ENCODE measurements at regions not wholly inside any gene's neighbourhood (a gene's known extent, or its start where the extent isn't known, plus 50 kb on each side); places are given as distances from the start of the nearest gene placed in this dataset.
"Not testable (repeated sequence)": the region's sequence is repeated elsewhere in the genome, so short reads cannot be mapped to it uniquely, and the experiment has no call there.

DNA sequence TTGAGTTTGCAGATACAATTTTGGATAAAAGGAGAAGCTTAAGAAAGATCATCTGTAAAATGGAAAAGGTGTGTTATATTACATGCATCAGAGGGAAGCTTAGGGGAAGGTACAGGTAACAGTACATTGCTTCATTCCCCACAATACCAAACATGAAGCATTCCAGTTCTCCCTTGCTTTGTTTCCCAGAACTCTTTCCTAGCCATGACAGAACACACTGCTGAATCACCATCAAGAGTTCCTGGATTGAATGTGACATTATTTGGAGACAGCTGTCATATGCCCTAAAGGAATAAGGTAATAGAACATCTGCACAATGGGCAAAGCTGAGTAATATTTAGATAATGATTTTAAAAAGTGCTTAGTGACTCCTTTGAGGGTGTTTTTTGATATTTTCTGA lies 303.5 kb upstream of the ST8SIA4 start:
- no peak for DNase-seq (ENCODE audit: low read depth)

DNA sequence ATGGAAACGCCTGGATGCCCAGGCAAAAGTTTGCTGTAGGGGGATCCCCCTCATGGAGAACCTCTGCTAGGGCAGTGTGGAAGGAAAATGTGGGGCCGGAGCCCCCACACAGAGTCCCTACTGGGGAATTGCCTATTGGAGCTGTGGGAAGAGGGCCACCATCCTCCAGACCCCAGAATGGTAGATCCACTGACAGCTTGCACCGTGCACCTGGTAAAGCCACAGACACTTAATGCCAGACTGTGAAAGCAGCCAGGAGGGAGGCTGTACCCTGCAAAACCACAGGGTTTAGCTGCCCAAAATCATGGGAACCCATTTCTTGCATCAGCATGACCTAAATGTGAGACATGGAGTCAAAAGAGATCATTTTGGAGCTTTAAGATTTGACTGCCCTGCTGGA lies 302.0 kb upstream of the ST8SIA4 start:
- not testable (repeated sequence) for DNase-seq (ENCODE audit: low read depth)

DNA sequence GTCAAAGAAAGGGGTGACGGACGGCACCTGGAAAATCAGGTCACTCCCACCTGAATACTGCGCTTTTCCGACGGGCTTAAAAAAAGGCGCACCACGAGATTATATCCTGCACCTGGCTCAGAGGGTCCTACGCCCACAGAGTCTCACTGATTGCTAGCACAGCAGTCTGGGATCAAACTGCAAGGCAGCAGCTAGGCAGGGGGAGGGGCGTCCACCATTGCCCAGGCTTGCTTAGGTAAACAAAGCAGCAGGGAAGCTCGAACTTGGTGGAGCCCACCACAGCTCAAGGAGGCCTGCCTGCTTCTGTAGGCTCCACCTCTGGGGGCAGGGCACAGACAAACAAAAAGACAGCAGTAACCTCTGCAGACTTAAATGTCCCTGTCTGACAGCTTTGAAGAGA lies 277.3 kb upstream of the ST8SIA4 start:
- DNase-seq (ENCODE audit: low read depth): not testable (repeated sequence)

DNA sequence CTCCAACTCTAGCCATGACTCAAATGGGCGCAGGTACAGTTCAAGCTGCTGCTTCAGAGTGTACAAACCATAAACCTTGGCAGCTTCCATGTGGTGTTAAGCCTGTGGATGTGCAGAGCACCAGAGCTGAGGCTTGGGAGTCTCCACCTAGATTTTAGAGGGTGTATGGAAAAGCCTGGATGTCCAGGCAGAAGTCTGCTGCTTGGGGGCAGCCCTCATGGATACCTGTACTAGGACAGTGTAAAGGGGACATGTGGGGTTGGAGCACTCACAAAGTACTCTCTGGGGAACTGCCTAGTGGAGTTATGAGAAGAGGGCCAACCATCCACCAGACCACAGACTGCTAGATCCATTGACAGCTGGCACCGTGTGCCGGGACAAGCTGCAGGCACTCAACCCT lies 273.5 kb upstream of the ST8SIA4 start:
- no peak for DNase-seq (ENCODE audit: low read depth)

DNA sequence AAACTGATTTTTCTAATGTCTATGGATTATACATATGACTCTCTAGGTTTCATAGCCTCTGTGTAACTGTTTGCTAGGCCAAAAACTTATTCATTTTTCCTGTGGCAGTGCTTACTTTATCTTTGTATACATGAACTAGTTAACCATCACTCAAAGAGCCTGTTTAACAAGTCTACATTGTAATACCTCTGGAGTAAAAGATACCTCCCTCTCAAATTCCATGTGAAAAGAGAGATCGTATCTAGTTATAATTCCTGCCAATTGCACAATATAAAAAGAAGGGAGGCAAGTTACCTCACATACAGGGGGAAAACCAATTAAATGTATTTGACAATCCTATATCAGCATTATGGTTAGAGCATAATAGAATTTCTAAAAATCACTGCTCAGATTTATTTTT lies 271.9 kb upstream of the ST8SIA4 start:
- DNase-seq (ENCODE audit: low read depth): no peak

DNA sequence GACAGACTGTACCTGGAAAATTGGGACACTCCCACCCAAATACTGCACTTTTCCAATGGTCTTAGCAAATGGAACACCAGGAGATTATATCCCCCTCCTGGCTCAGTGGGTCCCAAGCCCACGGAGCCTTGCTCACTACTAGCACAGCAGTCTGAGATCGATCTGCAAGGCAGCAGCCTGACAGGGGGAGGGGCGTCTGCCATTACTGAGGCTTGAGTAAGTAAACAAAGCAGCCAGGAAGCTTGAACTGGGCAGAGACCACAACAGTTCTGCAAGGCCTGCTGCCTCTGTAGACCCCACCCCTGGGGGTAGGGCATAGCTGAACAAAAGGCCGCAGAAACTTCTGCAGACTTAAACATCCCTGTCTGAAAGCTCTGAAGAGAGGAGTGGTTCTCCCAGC lies 260.0 kb upstream of the ST8SIA4 start:
- no peak for DNase-seq (ENCODE audit: low read depth)

DNA sequence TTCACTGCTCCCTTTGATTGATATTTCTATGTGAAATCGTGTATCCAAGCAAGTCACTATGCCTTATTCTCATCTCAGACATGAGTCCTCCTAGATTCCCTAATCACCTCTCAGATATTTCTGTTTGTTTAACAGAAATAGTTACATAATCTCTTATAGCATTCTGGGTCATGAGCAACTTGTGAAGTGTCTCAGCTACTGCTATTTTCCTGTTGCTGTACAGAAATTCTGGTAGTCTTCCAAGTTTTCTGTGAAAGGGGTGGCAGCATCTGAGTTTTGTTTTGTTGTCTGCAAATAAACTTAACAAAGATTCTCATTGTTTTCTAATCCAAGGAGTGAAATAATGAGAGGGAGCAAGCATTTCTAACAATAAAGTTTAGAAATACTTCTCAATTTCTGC lies 256.9 kb upstream of the ST8SIA4 start:
- DNase-seq (ENCODE audit: low read depth): no peak

DNA sequence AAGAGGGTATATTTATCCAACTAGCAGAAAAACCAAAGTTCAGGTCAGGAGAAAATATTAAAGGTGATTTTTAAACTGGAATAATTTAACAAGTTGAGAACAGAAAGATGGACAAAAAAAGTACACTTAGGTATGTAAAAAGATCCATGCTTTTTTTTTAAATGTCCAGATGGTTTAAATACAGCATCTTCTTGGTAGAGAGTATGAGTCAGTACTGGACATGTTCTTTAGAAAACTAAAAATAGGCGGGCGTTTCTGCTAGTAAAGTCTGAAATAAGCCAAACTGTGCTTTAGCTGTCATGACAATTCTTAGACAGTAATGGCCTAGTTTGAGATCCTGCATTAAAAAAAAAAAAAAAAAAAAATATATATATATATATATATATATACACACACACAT lies 255.9 kb upstream of the ST8SIA4 start:
- no peak for DNase-seq (ENCODE audit: low read depth)

DNA sequence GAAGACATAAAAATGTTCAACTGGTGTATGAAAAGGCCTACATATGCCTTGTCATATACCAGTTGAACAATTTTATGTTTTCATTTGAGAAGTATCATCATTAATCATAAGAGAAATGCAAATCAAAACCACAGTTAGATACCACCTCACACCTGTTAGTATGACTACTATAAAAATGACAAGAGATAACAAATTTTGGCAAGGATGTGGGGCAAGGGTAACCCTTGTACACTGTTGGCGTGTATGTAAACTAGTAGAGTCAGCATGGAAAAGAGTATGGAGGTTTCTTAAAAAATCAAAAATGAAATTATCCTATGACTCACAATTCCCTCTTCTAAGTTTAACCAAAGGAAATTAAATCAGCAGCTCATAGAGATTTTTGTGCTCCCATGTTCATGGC lies 250.4 kb upstream of the ST8SIA4 start:
- DNase-seq (ENCODE audit: low read depth): no peak

DNA sequence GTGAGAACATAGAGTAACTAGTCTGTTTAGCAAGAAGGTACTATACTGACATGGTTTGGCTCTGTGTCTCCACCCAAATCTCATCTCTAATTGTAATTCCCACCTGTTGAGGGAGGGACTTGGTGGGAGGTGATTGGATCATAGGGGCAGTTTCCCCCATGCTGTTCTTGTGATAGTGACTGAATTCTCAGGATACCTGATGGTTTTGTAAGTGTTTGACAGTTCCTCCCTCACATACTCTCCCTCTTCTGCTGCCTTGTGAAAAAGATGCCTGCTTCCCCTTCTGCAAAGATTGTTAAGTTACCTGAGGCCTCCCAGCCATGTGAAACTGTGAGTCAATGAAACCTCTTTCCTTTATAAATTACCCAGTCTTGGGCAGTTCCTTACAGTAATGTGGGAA lies 240.4 kb upstream of the ST8SIA4 start:
- DNase-seq (ENCODE audit: low read depth): no peak

DNA sequence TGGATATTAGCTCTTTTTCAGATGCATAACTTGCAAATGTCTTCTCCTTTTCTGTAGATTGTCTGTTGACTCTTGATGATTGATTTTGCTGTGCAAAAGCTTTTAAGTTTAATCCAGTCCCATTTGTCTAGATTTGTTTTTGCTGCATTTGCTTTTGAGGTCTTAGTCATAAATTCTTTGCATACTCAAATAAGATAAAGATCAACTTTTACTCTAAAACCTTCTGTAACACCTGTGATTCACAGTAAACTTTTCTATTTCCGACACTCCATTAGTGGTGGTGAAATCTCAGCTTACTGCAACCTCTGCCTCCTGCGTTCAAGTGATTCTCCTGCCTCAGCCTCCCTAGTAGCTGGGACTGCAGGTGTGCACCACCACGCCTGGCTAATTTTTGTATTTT lies 239.0 kb upstream of the ST8SIA4 start:
- no peak for DNase-seq (ENCODE audit: low read depth)

DNA sequence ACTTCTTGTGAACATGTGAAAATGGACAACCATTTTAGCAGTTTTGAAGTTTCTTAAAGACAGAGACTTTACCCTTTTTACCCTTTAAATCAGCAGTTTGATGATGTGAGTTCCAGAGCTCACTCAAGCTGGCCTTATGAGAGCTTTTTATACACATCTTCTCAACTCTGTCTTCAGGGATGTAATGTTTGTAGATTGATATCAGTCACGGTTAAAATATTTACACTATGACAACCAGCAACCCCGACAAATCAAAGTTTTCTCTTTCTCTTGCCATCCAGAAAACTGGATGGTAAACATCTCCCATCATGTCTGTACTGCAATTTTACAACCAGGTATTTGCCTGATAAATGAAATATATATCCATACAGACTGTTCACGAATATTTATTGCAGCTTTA lies 233.4 kb upstream of the ST8SIA4 start:
- no peak for DNase-seq (ENCODE audit: low read depth)

DNA sequence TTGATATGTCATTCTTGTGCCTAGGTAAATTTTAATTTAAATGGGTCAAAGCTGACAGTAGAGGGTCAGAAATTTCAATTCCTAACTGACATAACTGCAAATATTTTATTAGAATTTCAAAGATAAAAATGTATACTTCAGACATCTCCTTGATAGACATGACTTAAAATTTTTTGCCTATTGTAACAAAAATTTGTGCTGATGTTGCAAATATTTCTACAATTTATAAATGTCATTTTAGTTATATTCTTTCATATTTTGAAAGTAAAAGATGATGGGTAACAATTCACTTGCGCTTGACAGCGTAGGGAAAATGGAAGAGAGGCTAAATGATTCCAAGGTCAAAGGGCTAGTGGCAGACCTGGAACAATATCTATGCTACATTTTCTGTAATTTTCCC lies 220.3 kb upstream of the ST8SIA4 start:
- DNase-seq (ENCODE audit: low read depth): no peak

DNA sequence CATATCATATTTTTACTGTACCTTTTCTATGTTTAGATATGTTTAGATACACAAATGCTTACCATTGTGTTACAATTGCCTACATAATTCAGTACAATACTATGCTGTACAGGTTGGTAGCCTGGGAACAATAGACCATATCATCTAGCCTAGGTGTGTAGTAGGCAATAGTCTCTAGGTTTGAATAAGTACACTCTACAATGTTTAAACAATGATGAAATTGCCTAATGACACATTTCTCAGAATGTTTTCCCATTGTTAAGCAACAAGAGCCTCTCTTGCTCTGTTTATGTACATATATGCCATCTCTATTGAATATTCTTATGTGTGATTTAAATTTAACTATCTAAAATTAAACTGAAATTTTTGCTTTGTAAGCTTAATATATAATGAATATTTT lies 209.6 kb upstream of the ST8SIA4 start:
- no peak for DNase-seq (ENCODE audit: low read depth)

DNA sequence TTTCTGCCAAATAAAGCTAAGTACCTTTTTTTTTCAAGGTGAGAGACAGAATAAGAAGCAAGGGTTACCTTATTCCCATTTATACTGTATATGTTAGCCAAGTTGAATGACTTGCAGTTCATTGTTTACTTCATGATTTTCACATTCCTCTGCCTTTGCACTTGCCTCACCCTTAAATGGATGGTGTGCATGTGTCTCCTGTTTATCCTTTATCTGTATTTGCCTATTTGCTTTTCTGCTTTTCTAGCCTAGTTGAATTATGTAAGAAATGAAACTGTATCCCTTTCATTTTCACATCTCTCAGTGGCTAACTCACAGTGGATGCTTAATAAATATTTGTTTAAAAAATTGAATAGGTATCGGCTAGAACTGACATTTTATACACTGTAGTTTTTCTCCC lies 200.8 kb upstream of the ST8SIA4 start:
- DNase-seq (ENCODE audit: low read depth): no peak

DNA sequence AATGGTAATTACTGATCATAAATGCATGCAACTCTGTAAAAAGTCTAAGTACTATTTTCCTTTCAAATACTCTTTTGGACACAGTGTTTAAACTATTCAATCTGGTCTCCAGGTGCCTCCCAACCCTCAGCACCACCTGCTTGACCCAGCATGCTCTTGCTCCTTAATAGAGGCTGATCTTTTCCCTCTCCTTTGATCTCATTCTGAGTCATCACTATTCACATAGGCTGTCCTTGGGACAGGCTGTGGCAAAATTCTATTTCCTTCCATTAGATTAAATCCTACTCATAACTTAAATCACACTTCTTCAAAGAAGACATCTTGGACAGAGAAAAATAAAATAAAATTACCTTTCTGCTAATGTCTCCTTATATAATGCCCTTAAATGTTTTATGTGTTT lies 199.4 kb upstream of the ST8SIA4 start:
- DNase-seq (ENCODE audit: low read depth): no peak

DNA sequence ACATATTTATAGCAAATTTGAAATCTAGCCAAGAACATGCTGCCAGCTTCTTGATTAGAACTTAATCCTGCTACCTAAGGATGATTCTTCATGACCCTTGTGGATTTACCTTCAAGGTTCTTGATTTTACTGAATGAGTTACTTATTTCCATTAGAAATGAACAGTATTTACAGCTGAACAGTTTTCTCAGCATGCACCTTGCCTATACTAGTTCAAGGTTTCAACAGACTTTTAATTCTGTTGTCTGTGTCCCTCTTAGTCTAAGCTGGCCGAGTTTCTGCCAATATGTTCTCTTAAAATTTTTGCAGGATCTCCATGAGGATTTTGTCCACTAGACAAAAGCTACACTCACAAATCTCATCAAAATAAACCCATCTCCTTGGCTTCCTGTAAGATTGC lies 188.8 kb upstream of the ST8SIA4 start:
- DNase-seq (ENCODE audit: low read depth): no peak

DNA sequence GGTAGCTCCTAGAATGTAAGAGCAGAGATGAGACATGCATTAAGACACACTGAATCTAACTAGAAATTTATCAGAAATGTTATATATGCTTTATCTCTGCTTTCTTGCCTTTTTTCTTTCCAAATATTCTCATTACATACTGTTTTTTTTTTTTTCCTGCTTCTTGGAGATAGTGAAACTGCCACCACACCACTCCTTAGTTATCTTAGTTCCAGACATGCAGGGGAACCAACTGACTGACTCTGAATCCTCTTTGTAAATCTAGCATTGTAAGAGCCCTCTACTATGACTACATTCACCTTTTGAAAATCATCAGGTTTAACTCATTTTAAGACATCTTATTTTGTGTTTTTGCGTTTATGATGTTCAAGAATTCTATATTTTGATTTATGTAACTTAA lies 181.3 kb upstream of the ST8SIA4 start:
- no peak for DNase-seq (ENCODE audit: low read depth)

DNA sequence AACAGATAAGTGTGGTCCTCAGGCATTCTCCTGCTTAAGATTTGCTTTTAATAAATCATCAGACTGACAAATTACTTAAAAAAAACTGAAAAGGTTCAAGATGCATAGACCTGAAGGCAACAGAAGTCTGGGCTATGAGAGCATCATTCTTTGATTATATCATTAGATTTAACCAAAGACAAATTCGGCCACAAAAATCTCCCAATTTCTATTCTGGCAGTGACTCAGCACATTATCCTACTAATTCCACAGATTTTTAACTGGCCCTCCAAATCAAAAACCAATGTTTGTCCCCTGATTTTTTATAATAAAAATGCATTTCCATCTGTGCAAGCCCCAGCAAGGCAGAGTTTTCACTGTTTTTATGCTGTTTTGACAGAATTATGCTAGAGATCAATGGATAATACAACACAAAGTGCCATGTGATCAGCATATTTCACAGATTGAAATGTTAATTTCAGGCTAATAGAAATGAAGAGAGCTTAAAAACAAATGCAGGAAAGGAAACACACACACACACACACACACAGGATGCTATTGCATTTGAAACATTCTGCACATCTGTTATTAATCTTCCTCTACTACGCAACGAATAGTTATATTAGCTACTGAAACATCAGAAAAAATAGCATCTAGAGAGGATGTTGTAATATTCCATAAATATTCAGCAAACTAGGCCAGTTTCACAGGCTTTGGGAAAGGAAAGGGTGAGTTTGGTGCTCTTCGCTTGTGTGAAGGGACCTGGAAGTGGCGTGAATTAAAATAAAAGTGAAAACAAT lies 177.6 kb upstream of the ST8SIA4 start:
- DNase-seq (ENCODE audit: low read depth): peak; percentile 37

DNA sequence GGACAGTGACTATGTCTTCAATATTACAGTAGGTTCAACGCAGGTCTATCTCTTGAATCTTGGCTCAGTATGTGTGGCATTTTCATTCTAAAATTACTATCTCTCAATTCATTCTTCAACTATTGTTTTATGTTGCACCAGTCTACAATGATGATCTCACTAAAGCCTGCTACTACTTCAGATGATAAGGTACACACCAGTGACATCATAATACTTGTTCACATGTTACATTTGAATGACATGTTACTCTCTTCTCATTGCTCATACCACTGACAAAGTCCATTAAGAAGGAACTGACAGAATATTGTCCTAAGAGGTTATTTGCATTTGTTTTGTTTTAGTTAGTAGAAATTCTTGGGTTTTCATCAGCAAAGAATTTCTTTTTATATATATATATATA lies 165.2 kb upstream of the ST8SIA4 start:
- DNase-seq (ENCODE audit: low read depth): no peak

DNA sequence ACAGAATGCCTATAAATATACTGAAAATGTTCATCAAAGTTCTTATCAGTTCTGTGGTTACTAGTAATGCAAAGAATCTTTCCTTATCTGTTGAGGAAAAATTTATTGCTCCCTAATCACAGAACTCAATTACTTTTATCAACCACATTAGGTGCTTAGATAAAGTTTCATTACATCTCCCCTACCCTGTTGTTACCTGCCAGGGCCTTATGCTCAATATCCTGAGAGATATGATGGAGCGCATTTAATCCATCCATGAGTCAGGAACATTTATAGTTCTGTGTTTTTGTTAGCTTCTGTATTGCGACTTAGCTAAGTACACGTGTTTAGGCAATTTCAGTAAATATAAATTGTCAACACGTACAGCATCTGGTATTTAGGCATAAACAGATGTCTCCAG lies 164.3 kb upstream of the ST8SIA4 start:
- no peak for DNase-seq (ENCODE audit: low read depth)

DNA sequence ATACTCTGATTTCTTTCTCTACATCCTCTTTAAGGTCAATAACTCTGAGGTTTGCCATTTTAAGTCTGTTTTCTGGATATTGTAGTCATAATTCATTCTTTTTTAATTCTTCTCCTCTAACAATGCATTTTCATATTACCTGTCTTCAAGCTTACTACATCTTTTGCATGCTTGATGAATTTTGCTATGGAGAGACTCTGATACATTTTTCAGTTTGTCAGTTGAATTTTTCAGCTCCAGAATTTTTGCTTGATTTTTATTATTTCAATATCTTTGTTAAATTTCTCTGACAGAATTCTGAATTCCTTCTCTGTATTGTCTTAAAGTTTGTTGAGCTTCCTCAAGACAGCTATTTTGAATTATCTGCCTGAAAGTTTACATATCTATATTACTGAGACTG lies 159.8 kb upstream of the ST8SIA4 start:
- DNase-seq (ENCODE audit: low read depth): no peak

DNA sequence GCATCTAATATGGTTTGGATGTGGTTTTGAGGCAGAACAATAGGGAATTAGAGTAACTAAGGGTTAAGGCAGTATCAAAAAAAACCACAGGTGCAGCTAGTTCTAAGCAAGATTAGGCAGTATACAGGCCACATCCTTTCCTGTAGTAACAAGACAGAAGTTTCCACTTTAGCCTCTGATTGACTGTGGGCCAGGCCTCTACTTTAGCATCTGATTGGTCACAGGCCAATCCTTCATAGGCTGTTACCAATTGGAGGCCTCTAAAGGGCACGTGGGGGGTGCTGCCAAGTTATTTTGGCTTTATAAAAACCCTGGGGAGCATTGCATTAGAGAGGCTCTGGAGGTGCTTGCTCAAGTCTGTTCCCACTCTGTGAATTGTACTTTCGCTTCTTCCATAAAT lies 144.1 kb upstream of the ST8SIA4 start:
- DNase-seq (ENCODE audit: low read depth): no peak

DNA sequence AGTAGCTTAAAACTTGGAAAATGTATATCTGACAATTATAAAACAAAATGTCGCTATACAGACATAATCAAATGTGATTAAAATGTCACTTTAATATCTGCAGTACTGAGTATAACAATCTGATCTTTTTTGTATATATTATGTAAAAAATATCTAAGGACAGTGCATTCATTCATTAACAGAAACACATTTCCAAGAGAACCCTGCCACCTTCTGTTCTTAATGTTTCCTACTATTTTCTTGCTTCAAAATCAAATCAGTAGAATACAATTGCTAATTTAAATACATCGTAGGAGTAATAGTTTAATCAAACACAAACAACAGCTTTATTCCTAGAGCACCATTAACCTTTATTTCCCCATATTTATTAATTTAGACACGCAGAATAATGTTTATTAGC lies 142.6 kb upstream of the ST8SIA4 start:
- no peak for DNase-seq (ENCODE audit: low read depth)

DNA sequence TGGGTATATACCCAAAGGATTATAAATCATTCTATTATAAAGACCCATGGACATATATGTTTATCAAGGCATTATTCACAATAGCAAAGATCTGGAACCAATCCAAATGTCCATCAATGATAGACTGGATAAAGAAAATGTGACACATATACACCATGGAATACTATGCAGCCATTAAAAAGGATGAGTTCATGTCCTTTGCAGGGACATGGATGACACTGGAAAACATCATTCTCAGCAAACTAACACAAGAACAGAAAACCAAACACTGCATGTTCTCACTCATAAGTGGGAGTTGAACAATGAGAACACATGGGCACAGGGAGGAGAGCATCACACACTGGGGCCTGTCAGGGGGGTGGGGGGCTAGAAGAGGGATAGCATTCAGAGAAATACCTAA lies 136.9 kb upstream of the ST8SIA4 start:
- DNase-seq (ENCODE audit: low read depth): not testable (repeated sequence)
